NAMALWA (cell line): ENCODE measurements at regions not wholly inside any gene's neighbourhood (a gene's known extent, or its start where the extent isn't known, plus 50 kb on each side); places are given as distances from the start of the nearest gene placed in this dataset.

Source experiments
- DNase-seq: peaks from one replicate; pipeline ENCODE4 v3.0.0-alpha.2; 2015; ENCODE audit warnings: low spot score

GRCh38 chr3:57009802-57010201, 50.7 kb upstream of the SPATA12 start:
- DNase-seq = no peak

- DNase-seq = no peak
Observed at GRCh38 chr3:57009367-57009766, 51.1 kb upstream of the SPATA12 start.

- no peak for DNase-seq
Observed at GRCh38 chr3:57007521-57008460, 52.7 kb upstream of the SPATA12 start.

- DNase-seq = no peak
Observed at GRCh38 chr3:57006949-57007419, 53.5 kb upstream of the SPATA12 start.

GRCh38 chr3:57006179-57006657, 54.2 kb upstream of the SPATA12 start:
- no peak for DNase-seq

GRCh38 chr3:57004229-57004628, 56.2 kb upstream of the SPATA12 start:
- no peak for DNase-seq

GRCh38 chr3:57003676-57004075, 56.8 kb upstream of the SPATA12 start:
- no peak for DNase-seq

- no peak for DNase-seq
Observed at GRCh38 chr3:57001356-57001755, 59.1 kb upstream of the SPATA12 start.

- no peak for DNase-seq
Observed at GRCh38 chr3:57000012-57000411, 60.5 kb upstream of the SPATA12 start.

- DNase-seq = no peak
Observed at GRCh38 chr3:56999547-56999946, 60.9 kb upstream of the SPATA12 start.

- DNase-seq = no peak
Observed at GRCh38 chr3:56998076-56998529, 62.4 kb upstream of the SPATA12 start.

- no peak for DNase-seq
Observed at GRCh38 chr3:56997675-56998074, 62.8 kb upstream of the SPATA12 start.

- DNase-seq = no peak
Observed at GRCh38 chr3:56997041-56997440, 63.4 kb upstream of the SPATA12 start.

GRCh38 chr3:56994391-56994790, 66.1 kb upstream of the SPATA12 start:
- no peak for DNase-seq

- DNase-seq = no peak
Observed at GRCh38 chr3:56990641-56991015, 69.8 kb upstream of the SPATA12 start.

- no peak for DNase-seq
Observed at GRCh38 chr3:56989977-56990640, 70.4 kb upstream of the SPATA12 start.

- no peak for DNase-seq
Observed at GRCh38 chr3:56989169-56989976, 71.1 kb upstream of the SPATA12 start.

- DNase-seq = peak; percentile 56
Observed at GRCh38 chr3:56988458-56989168, 71.9 kb upstream of the SPATA12 start.

GRCh38 chr3:56987238-56987895, 73.1 kb upstream of the SPATA12 start:
- no peak for DNase-seq

GRCh38 chr3:56986347-56986746, 74.1 kb upstream of the SPATA12 start:
- DNase-seq = no peak

- peak; percentile 4 for DNase-seq
Observed at GRCh38 chr3:56985878-56986277, 74.6 kb upstream of the SPATA12 start.
